GM21717 (cell line): ENCODE measurements at regions not wholly inside any gene's neighbourhood (a gene's known extent, or its start where the extent isn't known, plus 50 kb on each side); places are given as distances from the start of the nearest gene placed in this dataset.

Experiments used
- ATAC-seq: cut with Tn5 transposase; IDR thresholded peaks from one replicate; pipeline ENCODE4 v1.9.1; 2021; ENCODE audit warnings: mild to moderate bottlenecking, moderate library complexity; ENCODE audit not compliant: unreplicated experiment

- no peak for ATAC-seq
Measured at GRCh38 chr12:124388038-124388671, 93.3 kb downstream of the RFLNA start.

DNA sequence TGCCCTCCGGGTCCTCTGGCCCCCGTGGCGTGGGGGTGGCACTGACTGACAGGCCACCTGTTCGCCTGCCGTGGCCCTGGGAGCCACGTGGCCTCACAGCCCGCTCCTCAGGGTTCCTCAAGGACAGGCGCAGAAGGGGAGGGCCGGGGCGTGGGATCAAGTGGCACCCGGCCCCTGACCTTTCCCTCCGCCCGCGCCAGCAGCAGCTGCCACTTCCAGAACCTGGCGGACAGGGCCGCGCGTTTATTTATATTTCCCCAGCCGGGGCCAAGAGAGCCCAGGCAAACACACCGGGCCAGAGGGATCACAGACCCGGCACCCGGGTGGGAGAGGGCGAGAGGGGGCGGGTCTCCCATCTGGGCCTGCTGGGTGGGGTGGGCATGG is 92.6 kb downstream of the RFLNA start:
- no peak for ATAC-seq

- ATAC-seq: no peak
Measured at GRCh38 chr12:124386661-124387527, 92.0 kb downstream of the RFLNA start.

- no peak for ATAC-seq
Measured at GRCh38 chr12:124386059-124386458, 91.2 kb downstream of the RFLNA start.

- ATAC-seq: no peak
Measured at GRCh38 chr12:124385219-124385969, 90.5 kb downstream of the RFLNA start.

DNA sequence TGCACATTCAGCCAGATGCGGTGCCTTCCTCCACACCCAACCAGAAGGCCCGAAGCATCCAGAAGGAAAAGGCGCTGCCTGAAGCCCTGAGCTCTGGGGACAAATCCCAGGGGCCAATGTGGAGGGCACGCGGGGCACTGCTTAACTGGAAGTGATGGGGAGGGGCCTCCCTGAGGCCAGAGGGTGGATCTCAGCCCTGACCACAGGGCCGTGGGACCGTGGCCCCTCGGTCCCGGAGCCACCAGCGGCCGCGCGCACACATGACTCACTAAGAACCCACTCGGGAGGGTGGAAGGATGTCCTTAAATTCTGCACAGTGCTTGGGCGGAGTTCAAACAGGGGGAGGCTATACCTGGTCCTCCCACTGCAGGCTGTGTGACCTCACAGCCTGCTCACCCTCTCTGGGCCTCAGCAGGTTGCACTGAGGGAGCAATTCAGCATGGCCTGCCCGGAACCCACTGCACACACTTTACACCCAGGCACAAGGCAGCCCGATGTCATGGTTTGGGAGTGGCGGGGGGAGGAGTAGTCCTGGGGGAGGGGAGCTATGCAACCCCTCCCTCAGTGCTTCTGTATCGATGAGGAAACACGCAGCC is 89.5 kb downstream of the RFLNA start:
- no peak for ATAC-seq

GRCh38 chr12:124383028-124383427 is 88.1 kb downstream of the RFLNA start:
- ATAC-seq: no peak

GRCh38 chr12:124381456-124382296 is 86.8 kb downstream of the RFLNA start:
- ATAC-seq: no peak

GRCh38 chr12:124380796-124381455 is 86.0 kb downstream of the RFLNA start:
- ATAC-seq: no peak

DNA sequence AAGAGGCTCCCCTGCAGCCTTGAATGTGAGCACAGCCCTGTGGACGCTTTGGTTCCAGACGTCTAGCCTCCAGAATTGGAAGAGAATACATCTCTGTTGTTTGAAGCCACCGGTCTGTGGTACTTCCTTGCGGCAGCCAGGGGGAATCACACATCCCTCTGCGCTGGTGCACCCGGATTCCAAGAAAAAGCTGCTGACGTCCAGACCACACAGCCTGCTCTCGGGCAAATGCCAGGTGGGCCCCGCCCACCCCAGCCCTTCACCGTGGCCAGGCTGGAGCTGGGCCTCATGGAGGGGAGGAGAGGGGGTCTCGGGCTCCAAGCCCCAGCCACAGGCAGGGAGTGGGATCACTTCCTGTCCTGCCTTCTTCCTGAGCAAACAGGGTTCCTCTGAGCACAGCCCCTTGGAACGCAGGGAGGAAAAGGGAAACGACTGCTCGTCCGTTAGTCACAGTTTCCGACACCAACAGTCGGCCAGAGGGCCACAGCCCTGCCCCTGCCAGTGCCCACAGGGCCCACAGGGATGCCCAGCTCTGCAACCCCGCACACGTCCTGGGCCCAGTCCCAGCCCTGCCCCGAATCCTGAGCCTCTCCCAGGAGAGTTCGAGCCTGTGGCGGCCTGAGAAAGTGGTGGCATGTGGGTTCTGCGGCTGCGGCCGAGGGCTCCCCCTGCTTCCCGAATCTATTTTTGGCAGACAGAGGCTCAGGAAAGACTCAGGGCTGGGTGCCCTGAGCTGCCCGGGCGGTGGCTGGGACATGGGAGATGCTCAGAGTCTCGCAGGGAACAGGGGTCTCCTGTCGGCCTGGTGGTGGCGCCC is 85.3 kb downstream of the RFLNA start:
- no peak for ATAC-seq

GRCh38 chr12:124379379-124379937 is 84.6 kb downstream of the RFLNA start:
- no peak for ATAC-seq

- no peak for ATAC-seq
Measured at GRCh38 chr12:124378926-124379325, 84.0 kb downstream of the RFLNA start.

DNA sequence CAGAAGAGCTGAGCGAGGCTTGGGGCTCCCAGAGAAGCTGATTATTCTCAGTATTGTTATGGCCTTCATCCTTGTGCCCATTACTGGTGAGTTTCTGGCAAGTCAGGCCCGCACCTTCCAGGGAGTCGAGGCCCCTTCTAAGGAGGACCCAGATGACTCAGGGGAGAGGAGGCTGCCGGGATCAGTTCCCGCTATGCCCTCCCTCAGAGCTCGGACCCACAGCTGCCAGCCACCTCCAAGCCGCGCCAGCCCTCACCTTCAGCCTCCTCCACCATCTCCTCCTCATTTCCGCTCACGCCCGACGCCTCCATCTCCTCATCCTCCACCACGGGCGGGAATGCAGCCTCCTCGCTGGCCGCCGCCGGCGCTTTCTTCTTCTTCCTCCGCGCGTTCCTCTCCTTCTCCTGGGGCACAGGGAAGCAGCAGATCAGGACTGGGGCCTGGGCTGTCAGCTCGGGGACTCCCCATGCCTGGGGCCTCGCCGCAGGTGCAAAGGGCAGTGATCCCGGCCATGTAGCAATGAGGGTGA is 83.2 kb downstream of the RFLNA start:
- no peak for ATAC-seq

- ATAC-seq: no peak
Measured at GRCh38 chr12:124376435-124376834, 81.5 kb downstream of the RFLNA start.

DNA sequence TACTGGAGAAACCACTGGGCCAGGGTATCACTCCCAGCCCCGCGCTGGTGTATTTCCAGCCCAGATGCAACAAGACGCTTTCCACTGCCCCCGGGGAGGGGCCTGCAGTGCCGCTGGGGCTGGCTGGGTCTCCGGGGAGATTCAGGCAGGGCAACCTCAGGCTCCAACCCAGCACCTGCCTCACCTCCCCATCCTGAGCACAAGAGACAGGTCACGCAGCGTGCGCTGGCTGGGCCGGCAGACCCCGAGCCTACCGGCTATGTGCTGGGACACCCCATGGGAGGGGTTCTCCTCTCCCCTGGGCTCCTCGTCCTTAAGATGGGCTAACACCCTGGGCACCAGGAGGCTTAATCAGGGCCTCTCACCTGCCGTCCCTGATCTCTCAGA is 80.9 kb downstream of the RFLNA start:
- no peak for ATAC-seq

GRCh38 chr12:124375141-124375788 is 80.4 kb downstream of the RFLNA start:
- ATAC-seq: no peak

DNA sequence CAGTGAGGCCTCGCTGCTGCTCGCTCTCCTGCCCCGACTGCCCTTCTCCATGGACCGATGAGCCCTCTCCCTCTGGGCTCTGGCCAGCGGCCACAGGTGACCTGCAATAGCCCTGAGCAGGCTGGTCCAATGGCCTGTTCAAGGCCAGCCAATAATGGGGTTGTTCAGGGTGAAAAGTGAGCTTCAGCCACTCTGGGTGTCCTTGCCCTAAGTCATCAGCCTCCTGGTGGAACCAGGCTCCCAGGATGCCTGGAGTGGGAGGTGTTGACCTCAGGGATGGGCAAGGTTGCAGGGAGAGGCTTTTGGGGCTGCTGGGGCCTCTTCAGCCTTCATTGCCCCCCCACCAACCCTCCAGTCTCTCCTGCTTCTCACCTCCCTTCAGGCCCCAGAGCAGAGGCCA is 79.7 kb downstream of the RFLNA start:
- no peak for ATAC-seq

DNA sequence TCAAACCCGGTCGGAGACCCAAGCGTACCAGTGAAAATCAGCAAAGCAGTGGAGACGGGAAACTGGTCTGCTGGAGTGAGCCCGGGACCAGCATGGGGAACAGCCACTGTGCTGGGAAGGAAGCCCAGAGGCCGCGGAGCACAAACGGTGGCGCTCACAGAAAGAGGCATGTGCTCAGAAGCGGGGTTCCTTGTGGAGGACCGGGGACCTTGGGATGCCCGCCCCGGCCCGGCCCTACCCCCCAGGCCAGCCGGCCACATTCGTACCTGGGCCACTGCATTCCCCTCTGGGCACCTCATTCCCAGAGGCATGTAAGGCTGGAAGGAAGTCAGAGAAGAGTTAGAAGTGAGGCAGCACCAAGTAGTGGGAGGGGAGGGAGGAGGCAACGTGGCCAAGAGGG is 79.3 kb downstream of the RFLNA start:
- ATAC-seq: no peak
